LHCN-M2 (cell line): ENCODE measurements at regions not wholly inside any gene's neighbourhood (a gene's known extent, or its start where the extent isn't known, plus 50 kb on each side); places are given as distances from the start of the nearest gene placed in this dataset.
"Not testable (repeated sequence)": the region's sequence is repeated elsewhere in the genome, so short reads cannot be mapped to it uniquely, and the experiment has no call there.

ENCODE experiments used
- DNase-seq: peaks from one replicate; pipeline ENCODE4 v3.0.0-alpha.2; 2012; ENCODE audit warnings: low read depth

- no peak for DNase-seq
Observed at GRCh38 chr16:5789033-5789432, 691.4 kb upstream of the EEF2KMT start.

- no peak for DNase-seq
Observed at GRCh38 chr16:5781436-5781835, 683.8 kb upstream of the EEF2KMT start.

- DNase-seq, result no peak
Observed at GRCh38 chr16:5776876-5777275, 679.3 kb upstream of the EEF2KMT start.

- no peak for DNase-seq
Observed at GRCh38 chr16:5775916-5776315, 678.3 kb upstream of the EEF2KMT start.

DNA sequence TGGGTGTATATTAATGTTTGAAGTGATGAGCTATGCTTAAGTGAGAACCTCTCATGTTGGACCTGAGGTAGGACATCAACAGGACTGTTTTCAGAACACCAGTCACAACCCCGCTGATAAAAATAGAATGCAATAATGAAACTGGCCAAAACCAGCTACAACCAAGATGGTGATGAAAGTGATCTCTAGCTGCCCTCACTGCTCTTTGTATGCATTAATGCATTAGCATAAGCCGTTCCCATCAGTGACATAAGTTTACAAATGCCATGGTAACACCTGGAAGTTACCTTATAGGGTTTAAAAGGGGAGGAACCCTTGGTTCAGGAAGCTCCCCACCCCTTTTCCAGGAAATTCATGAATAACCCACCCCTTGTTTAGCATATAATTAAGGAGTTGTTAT is 672.5 kb upstream of the EEF2KMT start:
- no peak for DNase-seq

GRCh38 chr16:5769513-5769912 is 671.9 kb upstream of the EEF2KMT start:
- DNase-seq, result no peak

DNA sequence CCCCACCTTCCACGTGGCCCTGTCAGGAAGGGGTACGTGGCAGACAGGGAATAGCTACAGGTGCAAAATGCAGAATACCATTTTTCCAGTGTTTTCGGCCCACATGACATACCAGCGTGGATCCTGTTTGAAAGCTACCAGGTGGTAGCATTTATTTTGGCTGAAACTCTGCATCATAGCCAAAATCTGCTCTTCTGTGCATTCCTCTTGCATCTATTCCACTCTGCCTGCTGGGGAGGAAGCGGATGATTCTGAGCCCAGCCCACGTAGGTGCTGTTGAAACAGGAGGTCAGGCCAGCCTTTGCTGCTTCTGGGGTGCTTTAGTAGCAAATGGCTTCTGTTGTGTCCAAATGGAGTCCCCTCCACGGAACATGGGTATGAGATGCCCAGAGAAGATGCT is 670.9 kb upstream of the EEF2KMT start:
- no peak for DNase-seq

- DNase-seq, result no peak
Observed at GRCh38 chr16:5763176-5763575, 665.6 kb upstream of the EEF2KMT start.

DNA sequence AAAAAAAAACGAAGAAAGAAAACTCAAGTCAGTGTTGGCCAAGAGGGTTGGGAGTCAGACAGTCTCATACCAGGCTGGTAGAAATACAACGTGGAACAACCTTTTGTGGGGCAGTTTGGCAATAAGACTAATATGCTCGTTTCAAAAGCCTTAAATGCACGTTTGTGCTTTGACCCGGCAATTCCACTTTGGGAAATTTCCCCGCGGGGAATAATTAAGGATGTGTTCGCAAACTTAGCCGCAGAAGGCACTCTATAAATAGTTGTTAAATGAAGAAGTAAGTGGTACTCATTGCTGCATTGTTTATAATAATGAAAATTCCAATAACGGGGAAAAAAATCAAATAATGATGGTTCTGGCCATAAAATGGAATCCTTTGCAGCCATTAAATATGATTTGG is 664.8 kb upstream of the EEF2KMT start:
- DNase-seq, result no peak

DNA sequence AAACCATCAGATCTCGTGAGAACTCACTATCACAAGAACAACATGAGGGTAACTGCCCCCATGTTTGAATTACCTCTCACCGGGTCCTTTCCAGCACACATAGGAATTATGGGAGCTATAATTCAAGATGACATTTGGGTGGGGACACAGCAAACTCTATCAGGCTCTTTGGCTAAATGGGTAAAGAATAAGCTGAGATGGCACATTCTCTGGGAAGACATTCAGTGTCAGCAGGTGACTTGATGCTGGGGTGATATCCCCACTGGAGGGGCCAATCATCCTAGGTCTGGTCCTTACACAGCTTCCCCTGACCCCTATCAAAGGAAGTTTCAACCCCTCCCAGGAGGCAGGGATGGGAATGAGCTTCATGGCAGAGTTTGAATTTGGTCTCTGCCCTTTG is 664.0 kb upstream of the EEF2KMT start:
- DNase-seq, result no peak

GRCh38 chr16:5758281-5758680 is 660.7 kb upstream of the EEF2KMT start:
- no peak for DNase-seq

- no peak for DNase-seq
Observed at GRCh38 chr16:5756969-5757368, 659.4 kb upstream of the EEF2KMT start.

DNA sequence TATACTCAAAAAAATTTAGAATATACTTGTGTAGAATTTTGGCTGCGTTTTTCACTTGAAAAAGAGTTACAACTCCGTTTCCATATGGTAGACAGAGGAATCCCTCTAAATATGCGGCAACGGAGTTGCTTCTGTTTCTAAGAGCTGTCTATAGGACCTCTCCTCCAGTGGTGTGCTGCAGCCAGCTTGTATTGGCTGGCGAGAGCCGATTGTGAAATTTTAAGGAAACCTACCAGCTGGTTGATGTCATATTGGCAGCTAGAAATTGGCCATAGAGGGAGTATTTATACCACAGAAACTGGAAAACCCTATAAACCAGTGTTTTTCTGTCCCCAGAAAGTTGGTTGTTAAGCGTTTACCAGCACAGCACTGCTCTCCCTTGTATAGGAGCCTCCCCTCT is 655.8 kb upstream of the EEF2KMT start:
- DNase-seq, result no peak

GRCh38 chr16:5751216-5751615 is 653.6 kb upstream of the EEF2KMT start:
- DNase-seq, result no peak

DNA sequence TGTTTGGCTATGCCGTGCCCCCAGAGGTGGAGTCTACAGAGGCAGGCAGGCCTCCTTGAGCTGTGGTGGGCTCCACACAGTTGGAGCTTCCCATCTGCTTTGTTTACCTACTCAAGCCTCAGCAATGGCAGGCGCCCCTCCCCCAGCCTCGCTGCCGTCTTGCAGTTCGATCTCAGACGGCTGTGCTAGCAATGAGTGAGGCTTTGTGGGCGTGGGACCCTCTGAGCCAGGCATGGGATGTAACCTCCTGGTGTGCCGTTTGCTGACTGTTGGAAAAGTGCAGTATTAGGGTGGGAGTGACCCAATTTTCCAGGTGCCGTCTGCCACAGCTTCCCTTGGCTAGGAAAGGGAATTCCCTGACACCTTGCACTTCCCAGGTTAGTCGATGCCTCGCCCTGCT is 652.8 kb upstream of the EEF2KMT start:
- not testable (repeated sequence) for DNase-seq

DNA sequence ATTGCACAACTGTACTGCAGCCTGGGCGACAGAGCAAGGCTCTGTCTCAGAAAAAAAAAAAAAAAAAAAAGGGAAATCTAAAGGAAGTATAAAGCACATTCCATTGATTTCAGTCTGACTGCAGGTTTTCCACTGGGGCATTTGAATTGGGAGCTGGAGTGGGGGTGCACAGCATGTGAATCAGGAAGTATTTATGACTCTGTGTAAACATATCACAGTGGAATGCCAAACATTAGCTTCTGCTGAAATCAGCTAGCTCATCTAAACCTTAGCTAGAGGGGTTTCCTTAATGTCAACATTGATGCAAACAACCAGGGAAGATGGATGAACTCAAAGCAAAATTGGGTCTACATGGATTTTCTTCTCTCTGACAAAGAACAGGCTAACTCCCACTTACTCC is 641.0 kb upstream of the EEF2KMT start:
- DNase-seq, result no peak

DNA sequence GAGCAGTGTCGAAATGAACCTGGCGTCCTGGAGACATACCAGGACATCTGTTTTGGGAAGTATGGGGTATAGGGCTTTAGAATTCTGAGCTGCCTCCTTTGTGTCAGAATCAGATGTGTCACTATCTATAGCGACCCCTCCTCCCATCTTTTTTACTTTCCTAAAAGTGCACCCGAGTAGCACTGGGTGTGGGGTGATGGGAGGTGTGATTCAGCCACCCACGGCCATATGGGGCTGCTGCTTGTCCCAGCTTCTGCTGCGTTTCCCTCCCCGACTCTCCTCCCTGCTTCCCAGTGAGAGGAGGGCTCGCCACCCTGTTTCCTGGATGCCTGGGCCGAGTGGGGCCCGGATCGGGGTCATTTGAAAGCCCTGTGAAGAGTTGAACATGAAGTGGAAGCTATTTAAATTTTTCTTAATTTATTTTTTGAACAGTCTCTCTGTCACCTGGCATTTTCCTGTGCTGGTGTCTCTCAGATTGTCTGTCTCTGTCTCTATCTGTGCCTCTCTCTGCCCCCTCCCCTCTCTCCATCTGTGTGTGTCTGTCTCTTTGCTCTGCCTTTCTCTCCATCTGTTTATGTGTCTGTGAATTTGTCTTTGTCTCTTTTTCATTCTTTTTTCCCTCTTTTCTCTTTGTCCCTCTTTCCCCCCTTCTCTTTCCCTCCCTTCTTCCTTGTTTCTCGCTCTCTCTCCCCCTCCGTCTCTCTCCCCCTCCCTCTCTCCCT is 638.8 kb upstream of the EEF2KMT start:
- no peak for DNase-seq

DNA sequence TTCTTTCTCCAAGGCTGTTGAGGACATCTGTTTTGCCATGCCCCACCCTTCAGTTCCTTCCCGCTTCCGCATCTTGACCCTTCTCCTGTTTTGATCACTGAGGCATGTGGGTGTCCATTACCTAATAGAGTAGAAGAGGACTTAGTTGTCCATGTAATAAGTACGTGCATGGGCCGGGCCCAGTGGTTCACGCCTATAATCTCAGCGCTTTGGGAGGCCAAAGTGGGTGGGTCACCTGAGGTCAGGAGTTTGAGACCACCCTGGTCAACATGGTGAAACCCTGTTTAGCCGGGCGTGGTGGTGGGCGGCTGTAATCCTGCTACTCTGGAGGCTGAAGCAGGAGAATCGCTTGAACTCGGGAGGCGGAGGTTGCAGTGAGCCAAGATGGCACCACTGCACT is 637.8 kb upstream of the EEF2KMT start:
- no peak for DNase-seq

DNA sequence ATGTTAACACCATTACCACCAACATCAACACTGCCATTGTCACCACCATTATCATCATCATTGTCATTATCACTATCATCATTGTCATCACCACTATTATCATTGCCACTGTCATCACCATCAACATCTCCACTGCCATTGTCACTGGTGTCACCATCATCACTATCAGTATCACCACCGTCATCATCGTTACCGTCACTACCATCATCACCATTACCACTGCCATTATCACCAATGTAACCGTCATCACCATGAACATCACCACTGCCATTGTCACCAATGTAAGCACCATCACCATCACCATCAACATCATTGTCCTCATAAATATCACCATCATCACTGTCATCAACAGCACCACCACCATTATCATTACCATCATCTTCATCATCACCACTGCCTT is 633.2 kb upstream of the EEF2KMT start:
- no peak for DNase-seq

DNA sequence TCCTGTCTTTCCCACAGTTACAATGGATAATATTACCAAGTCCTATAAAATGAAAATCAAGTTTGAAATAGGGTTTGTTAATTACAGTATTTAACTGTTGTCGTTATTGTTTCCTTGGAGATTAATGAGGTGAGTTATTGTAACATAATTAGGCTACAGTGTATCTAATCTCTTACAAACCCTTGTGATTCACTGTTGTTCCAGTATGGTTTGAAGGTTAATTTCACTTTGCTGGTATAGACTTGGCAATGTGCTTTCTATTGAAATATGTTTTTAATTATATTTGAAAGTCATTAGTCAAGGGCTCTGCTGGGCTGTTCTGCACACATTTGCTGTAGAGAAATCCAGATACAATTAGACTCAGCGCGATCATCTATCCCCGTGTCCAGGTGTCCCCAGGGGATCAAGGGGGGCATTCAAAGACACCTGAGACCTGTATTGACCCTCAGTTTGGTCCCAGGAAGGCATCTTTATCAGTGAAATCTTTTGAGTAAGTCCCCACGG is 624.6 kb upstream of the EEF2KMT start:
- DNase-seq, result no peak

GRCh38 chr16:5715155-5715554 is 617.6 kb upstream of the EEF2KMT start:
- no peak for DNase-seq

- no peak for DNase-seq
Observed at GRCh38 chr16:5709889-5710288, 612.3 kb upstream of the EEF2KMT start.

GRCh38 chr16:5706211-5706610 is 608.6 kb upstream of the EEF2KMT start:
- DNase-seq, result no peak

GRCh38 chr16:5704271-5704670 is 606.7 kb upstream of the EEF2KMT start:
- no peak for DNase-seq
